ENCODE measurements at regions not wholly inside any gene's neighbourhood (a gene's known extent, or its start where the extent isn't known, plus 50 kb on each side); places are given as distances from the start of the nearest gene placed in this dataset.
A peak's percentile ranks its signal among the peaks of the same experiment; 100 is the strongest.
"Not testable (repeated sequence)": the region's sequence is repeated elsewhere in the genome, so short reads cannot be mapped to it uniquely, and the experiment has no call there.

- intact Hi-C loops (cut with DNase I; ENCODE audit: low total_unique reads): no loop called here
- 61 to 71% methylated on average over 2 of the region's 2 CpGs for WGBS, 2 donors (ENCODE audit: low coverage in 1 of 2)
- no peak for TF ChIP-seq EP300 (IDR thresholded peaks at IDR 0.05; ENCODE audit: low read depth)
- TF ChIP-seq CTCF (IDR thresholded peaks at IDR 0.05): no peak
- no peak for TF ChIP-seq POLR2A (IDR thresholded peaks at IDR 0.05)
- no peak for TF ChIP-seq POLR2AphosphoS5 (IDR thresholded peaks at IDR 0.05)
Observed at GRCh38 chr1:96222701-96223100, 498.9 kb upstream of the PTBP2 start.

GRCh38 chr1:96224229-96224628 is 497.4 kb upstream of the PTBP2 start:
- H3K27me3 ChIP-seq; H3K4me1 ChIP-seq; intact Hi-C loops (cut with DNase I; ENCODE audit: low total_unique reads); H3K36me3 ChIP-seq; H3K27ac ChIP-seq; H3K9me3 ChIP-seq; H3K4me3 ChIP-seq; in situ Hi-C loops (cut with MboI; ENCODE audit: low pct_ligation_motif_present in 1 of 4, low pct_unique_long_range_greater_than_20kb in 1 of 4, low sequenced_read_pairs in 3 of 4); DNase-seq: not testable (repeated sequence)
- WGBS, 2 donors (ENCODE audit: low coverage in 1 of 2): 95% methylated on average over 20 of the region's 20 CpGs; no CpG with 5 or more reads in 1 of the 2 donors

More at GRCh38 chr1:96222701-96223100, 498.9 kb upstream of the PTBP2 start:
- Histone ChIP-seq H3K9me3 (no peaks in the 10 kb centered on the region), H3K27me3 (no peaks in the 10 kb centered on the region), H3K27ac (no peak overlapping the region), H3K36me3 (no peaks in the 10 kb centered on the region), H3K4me3 (no peak overlapping the region), H3K4me1 (no peaks in the 10 kb centered on the region)
- in situ Hi-C loops (cut with MboI; ENCODE audit: low pct_ligation_motif_present in 1 of 4, low pct_unique_long_range_greater_than_20kb in 1 of 4, low sequenced_read_pairs in 3 of 4): no loop called here
- DNase-seq: no peak

GRCh38 chr1:96233422-96233821 is 488.2 kb upstream of the PTBP2 start:
- H3K4me3 ChIP-seq: no peak overlapping the region
- in situ Hi-C loops (cut with MboI; ENCODE audit: low pct_ligation_motif_present in 1 of 4, low pct_unique_long_range_greater_than_20kb in 1 of 4, low sequenced_read_pairs in 3 of 4) (loop anchor here in 2 of 4 donors (25.0 kb wide), 1 partner anchor 604 kb away; no protein-coding TSS in a partner anchor), intact Hi-C loops (cut with DNase I; ENCODE audit: low total_unique reads) (no loop called here)
- no peak for TF ChIP-seq EP300 (IDR thresholded peaks at IDR 0.05; ENCODE audit: low read depth)
- no peak for TF ChIP-seq CTCF (IDR thresholded peaks at IDR 0.05)
- no peak for TF ChIP-seq POLR2A (IDR thresholded peaks at IDR 0.05)
- H3K36me3 ChIP-seq: no peaks in the 10 kb centered on the region
- H3K27me3 ChIP-seq: no peaks in the 10 kb centered on the region
- DNase-seq: no peak
- no peaks in the 10 kb centered on the region for H3K9me3 ChIP-seq
- peaks cover 0 to 11% (median 0%) of the 10 kb centered on the region in 4 donors for H3K4me1 ChIP-seq
- no peak overlapping the region for H3K27ac ChIP-seq
- WGBS, 2 donors (ENCODE audit: low coverage in 1 of 2): 77 to 80% methylated on average over 3 of the region's 3 CpGs

GRCh38 chr1:96234299-96234698 is 487.3 kb upstream of the PTBP2 start:
- TF ChIP-seq POLR2A (IDR thresholded peaks at IDR 0.05): no peak
- TF ChIP-seq POLR2AphosphoS5 (IDR thresholded peaks at IDR 0.05): no peak
- TF ChIP-seq EP300 (IDR thresholded peaks at IDR 0.05; ENCODE audit: low read depth): no peak
- TF ChIP-seq CTCF (IDR thresholded peaks at IDR 0.05): no peak
- no peaks in the 10 kb centered on the region for H3K27me3 ChIP-seq
- no peak for DNase-seq
- intact Hi-C loops (cut with DNase I; ENCODE audit: low total_unique reads): no loop called here
- 37 to 38% methylated on average over 4 to 6 of the region's 6 CpGs for WGBS, 2 donors (ENCODE audit: low coverage in 1 of 2)
- in situ Hi-C loops (cut with MboI; ENCODE audit: low pct_ligation_motif_present in 1 of 4, low pct_unique_long_range_greater_than_20kb in 1 of 4, low sequenced_read_pairs in 3 of 4): loop anchor here in 2 of 4 donors (25.0 kb wide), 1 partner anchor 603 kb away; no protein-coding TSS in a partner anchor
- peaks cover 0 to 11% (median 0%) of the 10 kb centered on the region in 4 donors for H3K4me1 ChIP-seq
- H3K9me3 ChIP-seq: no peaks in the 10 kb centered on the region
- H3K4me3 ChIP-seq: no peak overlapping the region
- no peak overlapping the region for H3K27ac ChIP-seq
- no peaks in the 10 kb centered on the region for H3K36me3 ChIP-seq

- intact Hi-C loops (cut with DNase I; ENCODE audit: low total_unique reads): no loop called here
- no peaks in the 10 kb centered on the region for H3K9me3 ChIP-seq
- no peak overlapping the region for H3K4me3 ChIP-seq
- WGBS, 2 donors (ENCODE audit: low coverage in 1 of 2): 29 to 42% methylated on average over 3 to 4 of the region's 4 CpGs
- peak; percentile 46 to 55 (median 54) for TF ChIP-seq CTCF (IDR thresholded peaks at IDR 0.05)
- no peak for TF ChIP-seq POLR2A (IDR thresholded peaks at IDR 0.05)
- H3K4me1 ChIP-seq: peaks cover 0 to 11% (median 0%) of the 10 kb centered on the region in 4 donors
- H3K27ac ChIP-seq: no peak overlapping the region
- no peaks in the 10 kb centered on the region for H3K27me3 ChIP-seq
- peak; percentile 8 for DNase-seq
- in situ Hi-C loops (cut with MboI; ENCODE audit: low pct_ligation_motif_present in 1 of 4, low pct_unique_long_range_greater_than_20kb in 1 of 4, low sequenced_read_pairs in 3 of 4): loop anchor here in 2 of 4 donors (25.0 kb wide), 1 partner anchor 601 kb away; no protein-coding TSS in a partner anchor
- no peaks in the 10 kb centered on the region for H3K36me3 ChIP-seq
Observed at GRCh38 chr1:96236156-96236739, 485.3 kb upstream of the PTBP2 start.
